Tibial nerve (tissue), 4 donors: ENCODE measurements at regions not wholly inside any gene's neighbourhood (a gene's known extent, or its start where the extent isn't known, plus 50 kb on each side); places are given as distances from the start of the nearest gene placed in this dataset.

Source experiments
- EP300 ChIP-seq, 2 donors: sonication (generic); formaldehyde crosslinking; IDR thresholded peaks; one replicate each; pipeline ENCODE4 v1.6.1; 2017; ENCODE audit warnings: antibody characterized with exemption in 2 of 2, mild to moderate bottlenecking in 1 of 2
- POLR2A ChIP-seq, 2 donors: fragments of 450-650 bp; IDR thresholded peaks; one replicate each; pipeline ENCODE4 v1.6.1; 2017; ENCODE audit warnings: antibody characterized with exemption in 2 of 2, mild to moderate bottlenecking in 2 of 2, moderate library complexity in 2 of 2
- TF ChIP-seq, protein P1 (sequence below), 5 experiments: fragments of 200-600 bp in 3 of 5; fragments of 450-650 bp in 2 of 5; sonication (generic) in 3 of 5; IDR thresholded peaks; one replicate each; pipeline ENCODE4 v1.5.1; 2016 to 2019; ENCODE audit warnings: antibody characterized with exemption in 5 of 5, mild to moderate bottlenecking in 3 of 5, moderate library complexity in 2 of 5

DNA sequence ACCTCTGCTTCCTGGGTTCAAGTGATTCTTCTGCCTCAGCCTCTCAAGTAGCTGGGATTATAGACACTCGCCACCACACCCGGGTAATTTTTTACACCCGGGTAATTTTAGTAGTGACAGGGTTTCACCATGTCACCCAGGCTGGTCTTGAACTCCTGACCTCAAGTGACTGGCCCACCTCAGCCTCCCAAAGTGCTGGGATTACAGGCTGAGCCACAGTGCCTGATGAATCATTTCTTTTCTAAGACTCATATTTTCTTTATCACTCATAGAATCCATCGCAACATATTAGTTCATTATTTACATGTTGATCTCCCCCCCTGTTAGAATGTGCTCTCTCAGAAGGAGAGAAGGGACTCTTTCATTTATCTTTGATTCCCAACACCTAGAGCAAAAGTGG lies 109.5 kb upstream of the PTPRG start:
- TF ChIP-seq POLR2A (IDR thresholded peaks at IDR 0.05): no peak
- TF ChIP-seq, protein P1, sequence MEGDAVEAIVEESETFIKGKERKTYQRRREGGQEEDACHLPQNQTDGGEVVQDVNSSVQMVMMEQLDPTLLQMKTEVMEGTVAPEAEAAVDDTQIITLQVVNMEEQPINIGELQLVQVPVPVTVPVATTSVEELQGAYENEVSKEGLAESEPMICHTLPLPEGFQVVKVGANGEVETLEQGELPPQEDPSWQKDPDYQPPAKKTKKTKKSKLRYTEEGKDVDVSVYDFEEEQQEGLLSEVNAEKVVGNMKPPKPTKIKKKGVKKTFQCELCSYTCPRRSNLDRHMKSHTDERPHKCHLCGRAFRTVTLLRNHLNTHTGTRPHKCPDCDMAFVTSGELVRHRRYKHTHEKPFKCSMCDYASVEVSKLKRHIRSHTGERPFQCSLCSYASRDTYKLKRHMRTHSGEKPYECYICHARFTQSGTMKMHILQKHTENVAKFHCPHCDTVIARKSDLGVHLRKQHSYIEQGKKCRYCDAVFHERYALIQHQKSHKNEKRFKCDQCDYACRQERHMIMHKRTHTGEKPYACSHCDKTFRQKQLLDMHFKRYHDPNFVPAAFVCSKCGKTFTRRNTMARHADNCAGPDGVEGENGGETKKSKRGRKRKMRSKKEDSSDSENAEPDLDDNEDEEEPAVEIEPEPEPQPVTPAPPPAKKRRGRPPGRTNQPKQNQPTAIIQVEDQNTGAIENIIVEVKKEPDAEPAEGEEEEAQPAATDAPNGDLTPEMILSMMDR (IDR thresholded peaks at IDR 0.05): no peak
- TF ChIP-seq EP300 (IDR thresholded peaks at IDR 0.05): no peak
